ENCODE measurements at regions not wholly inside any gene's neighbourhood (a gene's known extent, or its start where the extent isn't known, plus 50 kb on each side); places are given as distances from the start of the nearest gene placed in this dataset.
"Not testable (repeated sequence)": the region's sequence is repeated elsewhere in the genome, so short reads cannot be mapped to it uniquely, and the experiment has no call there.

DNA sequence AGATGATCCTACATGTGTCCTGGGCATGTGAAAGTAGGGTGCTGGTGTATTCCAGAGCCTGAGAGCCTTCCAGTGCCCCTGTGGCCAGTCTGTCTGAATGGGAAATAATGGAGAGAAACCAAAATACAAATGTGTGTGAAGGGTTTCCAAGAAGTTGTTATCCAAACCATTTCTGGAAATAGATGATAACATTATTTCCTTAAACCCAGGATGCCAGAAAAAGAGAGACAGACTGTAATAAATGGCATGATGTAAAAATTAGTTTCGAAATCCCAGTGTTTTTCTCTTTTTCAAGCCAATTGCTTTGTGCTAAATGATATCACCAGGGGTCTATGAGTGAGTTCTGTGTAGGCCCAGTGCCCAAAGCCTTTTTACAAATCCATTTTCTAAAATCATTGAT lies 175.3 kb downstream of the PHLDA1 start:
- no peak for DNase-seq (ENCODE audit: low read depth)

DNA sequence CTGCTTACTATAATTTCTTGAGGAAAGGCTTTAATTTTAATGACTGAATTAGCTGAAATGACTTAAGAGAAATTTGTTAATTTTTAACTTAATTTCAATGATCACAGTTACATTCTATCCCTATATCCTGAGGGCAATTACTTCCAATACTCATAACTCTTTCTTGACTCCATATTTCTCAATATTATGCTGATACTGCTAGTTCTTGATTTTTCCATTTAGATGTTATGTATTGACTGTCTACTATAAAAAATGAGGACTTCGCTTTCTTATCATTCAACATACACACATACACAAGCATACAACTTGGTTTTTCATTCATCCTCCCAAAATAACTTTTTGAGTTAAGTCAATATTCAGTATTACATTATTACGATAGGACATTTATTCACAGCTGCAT lies 176.2 kb downstream of the PHLDA1 start:
- no peak overlapping the region for H3K4me3 ChIP-seq (ENCODE audit: low read depth, low read length)
- TF ChIP-seq, protein P1, sequence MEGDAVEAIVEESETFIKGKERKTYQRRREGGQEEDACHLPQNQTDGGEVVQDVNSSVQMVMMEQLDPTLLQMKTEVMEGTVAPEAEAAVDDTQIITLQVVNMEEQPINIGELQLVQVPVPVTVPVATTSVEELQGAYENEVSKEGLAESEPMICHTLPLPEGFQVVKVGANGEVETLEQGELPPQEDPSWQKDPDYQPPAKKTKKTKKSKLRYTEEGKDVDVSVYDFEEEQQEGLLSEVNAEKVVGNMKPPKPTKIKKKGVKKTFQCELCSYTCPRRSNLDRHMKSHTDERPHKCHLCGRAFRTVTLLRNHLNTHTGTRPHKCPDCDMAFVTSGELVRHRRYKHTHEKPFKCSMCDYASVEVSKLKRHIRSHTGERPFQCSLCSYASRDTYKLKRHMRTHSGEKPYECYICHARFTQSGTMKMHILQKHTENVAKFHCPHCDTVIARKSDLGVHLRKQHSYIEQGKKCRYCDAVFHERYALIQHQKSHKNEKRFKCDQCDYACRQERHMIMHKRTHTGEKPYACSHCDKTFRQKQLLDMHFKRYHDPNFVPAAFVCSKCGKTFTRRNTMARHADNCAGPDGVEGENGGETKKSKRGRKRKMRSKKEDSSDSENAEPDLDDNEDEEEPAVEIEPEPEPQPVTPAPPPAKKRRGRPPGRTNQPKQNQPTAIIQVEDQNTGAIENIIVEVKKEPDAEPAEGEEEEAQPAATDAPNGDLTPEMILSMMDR (conservative IDR thresholded peaks at IDR 0.05; ENCODE audit: low read depth, low read length) = no peak
- DNase-seq (ENCODE audit: low read depth) = no peak

More for the DNA sequence above, 175.3 kb downstream of the PHLDA1 start:
- no peak overlapping the region for H3K4me3 ChIP-seq (ENCODE audit: low read depth, low read length)
- TF ChIP-seq, protein P1 (conservative IDR thresholded peaks at IDR 0.05; ENCODE audit: low read depth, low read length) = no peak

DNA sequence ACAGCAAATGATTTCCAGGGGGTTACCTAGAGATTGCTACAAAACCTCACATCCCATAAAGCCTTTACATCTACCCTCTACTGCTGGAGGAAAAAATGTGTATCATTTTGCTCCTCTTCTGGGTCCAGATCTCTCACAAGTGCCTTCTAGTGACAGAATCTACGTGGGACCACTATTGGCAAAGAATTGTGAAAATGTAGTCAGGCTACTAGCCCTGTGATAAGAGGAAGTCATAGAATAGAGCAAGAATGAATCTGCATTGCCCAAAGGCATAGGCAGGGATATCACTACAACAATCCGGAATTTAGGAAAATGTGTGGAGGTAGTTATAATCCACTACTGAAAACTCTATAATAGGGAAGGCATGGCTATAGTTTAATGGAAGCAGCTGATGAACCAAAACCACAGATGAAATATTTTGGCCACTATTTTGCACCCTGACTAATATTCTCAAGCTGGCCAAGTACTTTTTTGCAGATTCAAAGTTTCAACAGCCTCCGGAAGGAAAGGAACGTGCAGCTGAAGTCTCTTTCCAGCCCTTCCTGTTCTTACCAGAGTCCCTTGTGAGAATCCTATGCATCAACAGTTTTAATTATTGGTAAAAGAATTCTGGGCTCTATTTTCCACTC lies 176.8 kb downstream of the PHLDA1 start:
- TF ChIP-seq, protein P1 (conservative IDR thresholded peaks at IDR 0.05; ENCODE audit: low read depth, low read length) = no peak
- DNase-seq (ENCODE audit: low read depth) = no peak
- H3K4me3 ChIP-seq (ENCODE audit: low read depth, low read length) = no peak overlapping the region

DNA sequence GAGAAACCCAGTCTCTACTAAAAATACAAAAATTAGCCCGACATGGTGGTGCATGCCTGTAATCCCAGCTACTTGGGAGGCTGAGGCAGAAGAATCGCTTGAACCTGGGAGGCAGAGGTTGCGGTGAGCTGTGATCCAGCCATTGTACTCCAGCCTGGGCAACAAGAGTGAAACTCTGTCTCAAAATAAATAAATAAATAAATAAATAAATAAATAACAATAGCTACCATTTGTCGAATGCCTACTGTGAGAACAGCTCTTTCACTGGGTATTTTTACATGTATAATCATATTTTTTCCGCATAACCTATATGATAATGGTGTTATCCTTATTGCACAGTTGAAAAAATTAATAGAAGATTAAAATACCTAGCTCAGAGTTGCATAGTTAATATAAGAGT lies 177.4 kb downstream of the PHLDA1 start:
- not testable (repeated sequence) for DNase-seq (ENCODE audit: low read depth); H3K4me3 ChIP-seq (ENCODE audit: low read depth, low read length)

DNA sequence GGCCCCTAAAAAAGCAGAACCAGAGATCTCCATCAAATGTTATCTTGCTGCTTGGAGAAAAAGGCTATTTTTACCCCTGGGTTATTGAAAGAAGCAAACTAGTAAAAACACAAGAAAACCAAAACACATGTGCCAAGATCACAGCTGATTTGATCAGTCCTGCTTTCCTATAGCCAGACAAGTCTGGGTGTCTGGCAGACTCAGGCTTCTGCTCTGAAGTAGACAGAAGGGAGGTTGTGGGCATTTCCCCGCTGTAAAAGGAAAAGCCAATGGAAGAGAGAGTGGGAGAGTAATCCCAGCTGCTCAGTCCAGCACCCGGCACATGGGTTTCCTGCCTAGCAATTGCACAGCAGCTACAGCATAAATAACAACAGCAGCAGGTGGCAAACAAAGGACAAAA lies 177.9 kb downstream of the PHLDA1 start:
- H3K4me3 ChIP-seq (ENCODE audit: low read depth, low read length) = no peak overlapping the region
- TF ChIP-seq, protein P1 (conservative IDR thresholded peaks at IDR 0.05; ENCODE audit: low read depth, low read length) = no peak
- DNase-seq (ENCODE audit: low read depth) = no peak

DNA sequence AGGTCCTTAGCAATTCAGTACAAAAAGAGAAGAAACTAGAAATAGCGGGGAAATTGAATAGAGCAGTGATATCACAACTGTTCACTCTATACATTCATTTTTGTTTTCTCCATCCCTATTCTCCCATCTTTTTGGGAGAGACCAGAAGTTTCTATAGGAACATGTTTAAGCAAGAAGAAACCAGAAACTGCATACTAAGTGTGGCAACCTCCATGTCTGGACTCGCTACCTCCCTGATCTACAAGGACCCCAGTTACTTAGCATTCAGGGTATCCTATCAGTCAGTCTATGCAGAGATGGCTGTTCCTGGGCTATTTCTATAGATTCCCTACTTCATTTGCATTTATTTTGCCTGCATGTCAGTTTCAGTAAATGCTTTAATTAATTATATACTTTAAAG lies 178.6 kb downstream of the PHLDA1 start:
- H3K4me3 ChIP-seq (ENCODE audit: low read depth, low read length) = no peak overlapping the region
- TF ChIP-seq, protein P1 (conservative IDR thresholded peaks at IDR 0.05; ENCODE audit: low read depth, low read length) = no peak
- DNase-seq (ENCODE audit: low read depth) = no peak

DNA sequence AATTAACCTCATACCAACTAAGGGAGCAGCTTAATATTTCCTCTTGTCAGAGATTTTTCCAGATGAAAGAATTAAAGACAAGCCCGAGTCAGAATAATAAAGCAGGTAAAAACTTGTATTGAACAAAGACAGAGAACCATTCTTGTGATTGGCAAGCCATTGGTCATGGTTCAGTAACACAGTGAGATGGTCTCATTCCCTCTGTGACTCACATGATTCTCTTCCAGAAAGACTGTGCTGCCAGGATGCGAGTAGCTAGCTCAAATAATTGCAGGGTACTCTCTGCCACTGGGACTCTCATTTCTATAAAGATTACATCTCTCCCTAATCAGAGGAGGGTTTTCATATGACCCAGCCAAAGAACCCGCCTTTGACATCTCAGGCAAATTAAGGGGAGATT lies 179.4 kb downstream of the PHLDA1 start:
- DNase-seq (ENCODE audit: low read depth) = peak; percentile 38
- TF ChIP-seq, protein P1 (conservative IDR thresholded peaks at IDR 0.05; ENCODE audit: low read depth, low read length) = no peak
- H3K4me3 ChIP-seq (ENCODE audit: low read depth, low read length) = no peak overlapping the region
